Choroid plexus epithelial cell (primary cell): ENCODE measurements at regions not wholly inside any gene's neighbourhood (a gene's known extent, or its start where the extent isn't known, plus 50 kb on each side); places are given as distances from the start of the nearest gene placed in this dataset.

ENCODE experiments used
- DNase-seq: peaks from one replicate; pipeline ENCODE4 v3.0.0-alpha.2; 2010; ENCODE audit warnings: low read depth
- H3K4me3 ChIP-seq: 2 replicates; pipeline ENCODE4 v1.5.1; 2011; ENCODE audit warnings: low read depth, mild to moderate bottlenecking, control low read depth, low read length, moderate library complexity
- TF ChIP-seq, protein P1 (sequence below): conservative IDR thresholded peaks from 2 replicates; pipeline ENCODE4 v1.5.1; 2011; ENCODE audit warnings: low read depth, mild to moderate bottlenecking, control low read depth, inconsistent platforms, low read length, moderate library complexity

DNA sequence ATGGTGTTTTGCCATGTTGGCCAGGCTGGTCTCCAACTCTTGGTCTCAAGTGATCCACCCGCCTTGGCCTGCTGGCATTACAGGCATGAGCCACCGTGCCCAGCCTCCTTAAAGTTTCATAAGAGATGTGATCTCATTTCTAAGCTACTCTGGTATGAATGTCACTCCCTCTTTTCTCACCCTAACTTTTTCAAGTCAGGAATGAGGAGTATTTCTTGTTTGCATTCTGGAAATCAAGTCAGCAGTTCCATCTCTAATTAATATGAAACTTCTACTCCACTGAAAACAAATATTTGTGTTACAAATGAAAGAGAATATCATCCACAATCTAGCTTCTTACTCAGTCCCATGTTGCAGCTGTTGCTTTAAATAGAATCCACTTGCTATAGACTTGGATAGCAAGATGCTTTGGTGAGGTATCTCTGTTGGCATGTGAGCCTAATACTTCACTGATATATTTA, 61.3 kb downstream of the ARF6 start:
- TF ChIP-seq, protein P1, sequence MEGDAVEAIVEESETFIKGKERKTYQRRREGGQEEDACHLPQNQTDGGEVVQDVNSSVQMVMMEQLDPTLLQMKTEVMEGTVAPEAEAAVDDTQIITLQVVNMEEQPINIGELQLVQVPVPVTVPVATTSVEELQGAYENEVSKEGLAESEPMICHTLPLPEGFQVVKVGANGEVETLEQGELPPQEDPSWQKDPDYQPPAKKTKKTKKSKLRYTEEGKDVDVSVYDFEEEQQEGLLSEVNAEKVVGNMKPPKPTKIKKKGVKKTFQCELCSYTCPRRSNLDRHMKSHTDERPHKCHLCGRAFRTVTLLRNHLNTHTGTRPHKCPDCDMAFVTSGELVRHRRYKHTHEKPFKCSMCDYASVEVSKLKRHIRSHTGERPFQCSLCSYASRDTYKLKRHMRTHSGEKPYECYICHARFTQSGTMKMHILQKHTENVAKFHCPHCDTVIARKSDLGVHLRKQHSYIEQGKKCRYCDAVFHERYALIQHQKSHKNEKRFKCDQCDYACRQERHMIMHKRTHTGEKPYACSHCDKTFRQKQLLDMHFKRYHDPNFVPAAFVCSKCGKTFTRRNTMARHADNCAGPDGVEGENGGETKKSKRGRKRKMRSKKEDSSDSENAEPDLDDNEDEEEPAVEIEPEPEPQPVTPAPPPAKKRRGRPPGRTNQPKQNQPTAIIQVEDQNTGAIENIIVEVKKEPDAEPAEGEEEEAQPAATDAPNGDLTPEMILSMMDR, result no peak
- peak; percentile 46 for DNase-seq
- no peak overlapping the region for H3K4me3 ChIP-seq

DNA sequence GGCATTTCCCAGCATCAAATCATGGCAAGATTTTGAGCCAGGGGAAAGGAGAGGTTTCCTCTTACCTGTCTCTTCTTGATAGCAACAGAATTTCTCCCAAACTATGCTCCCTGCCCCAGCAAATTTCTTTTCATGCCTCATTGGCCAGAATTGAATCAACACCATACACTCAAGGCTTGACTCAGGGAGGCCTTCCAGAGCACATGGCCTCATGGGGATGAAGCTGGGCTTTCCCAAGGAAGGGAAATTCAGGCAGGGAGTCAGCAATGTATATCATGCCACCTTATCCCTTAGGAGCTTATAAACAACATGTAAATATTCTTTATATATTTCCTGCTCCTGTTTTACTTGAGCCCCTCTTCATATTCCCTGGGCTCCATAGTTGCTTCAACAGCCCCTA, 62.1 kb downstream of the ARF6 start:
- no peak overlapping the region for H3K4me3 ChIP-seq
- no peak for DNase-seq
- TF ChIP-seq, protein P1, result no peak

DNA sequence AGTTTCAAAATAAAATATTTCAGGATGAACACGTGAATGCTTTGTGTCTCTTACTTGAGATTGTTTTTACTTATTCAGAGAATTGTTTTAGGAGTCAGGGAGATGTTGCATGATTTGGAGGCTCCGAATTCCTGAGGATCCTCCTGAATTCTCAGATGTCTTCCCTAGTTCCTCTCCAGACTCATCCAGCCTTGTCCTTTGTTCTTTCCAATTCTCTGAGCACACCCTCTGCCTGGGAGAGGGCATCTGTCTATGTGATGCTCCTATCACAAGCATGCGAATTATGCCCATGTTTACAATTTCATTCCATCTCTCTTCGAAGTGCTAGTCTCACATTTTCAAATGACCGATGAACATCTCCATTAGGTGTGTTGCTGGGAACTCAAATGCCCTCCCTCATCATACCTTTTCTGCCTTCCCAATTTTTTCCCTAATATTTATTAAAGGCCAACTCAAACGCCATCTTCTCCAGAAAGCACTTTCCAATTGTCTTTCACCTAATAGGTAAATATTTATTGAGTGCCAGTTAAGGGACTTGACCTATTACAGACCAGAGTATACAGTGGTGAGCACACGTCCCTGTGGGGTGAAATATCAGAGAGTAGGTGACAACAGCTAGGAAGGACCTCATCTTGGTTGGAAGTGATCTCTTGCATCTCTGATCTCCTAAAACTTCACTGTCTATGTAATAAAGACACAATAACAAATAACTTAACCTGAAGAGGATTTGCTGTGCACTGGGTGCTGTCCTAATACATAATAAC, 64.4 kb downstream of the ARF6 start:
- TF ChIP-seq, protein P1, result no peak
- no peak overlapping the region for H3K4me3 ChIP-seq
- no peak for DNase-seq

DNA sequence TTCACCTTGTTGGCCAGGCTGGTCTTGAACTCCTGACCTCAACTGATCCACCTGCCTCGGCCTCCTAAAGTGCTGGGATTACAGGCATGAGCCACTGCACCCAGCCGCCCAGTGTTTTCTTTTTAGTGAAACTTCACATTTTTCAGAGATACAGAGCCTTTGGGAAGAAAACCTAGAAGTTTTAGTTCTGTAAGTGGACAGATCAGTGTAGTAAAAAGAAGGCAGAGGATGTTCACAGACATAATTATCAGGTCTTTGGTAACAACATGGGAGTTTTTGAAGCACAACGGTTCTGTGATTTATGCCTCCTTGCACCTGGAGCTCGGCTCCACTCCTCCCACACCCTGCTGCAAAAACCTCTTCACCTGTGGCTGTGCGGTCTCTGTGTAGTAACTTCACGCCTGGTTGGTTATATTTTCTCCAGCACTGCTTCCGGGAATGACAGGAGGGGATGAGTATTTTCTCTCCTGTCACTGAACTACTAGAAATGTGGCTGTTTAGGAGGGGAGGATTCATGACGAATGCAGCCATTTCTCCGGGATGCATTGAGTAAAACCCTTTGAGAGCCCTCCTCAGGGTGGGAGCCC, 67.0 kb downstream of the ARF6 start:
- TF ChIP-seq, protein P1, result no peak
- no peak for DNase-seq
- H3K4me3 ChIP-seq, result no peak overlapping the region

DNA sequence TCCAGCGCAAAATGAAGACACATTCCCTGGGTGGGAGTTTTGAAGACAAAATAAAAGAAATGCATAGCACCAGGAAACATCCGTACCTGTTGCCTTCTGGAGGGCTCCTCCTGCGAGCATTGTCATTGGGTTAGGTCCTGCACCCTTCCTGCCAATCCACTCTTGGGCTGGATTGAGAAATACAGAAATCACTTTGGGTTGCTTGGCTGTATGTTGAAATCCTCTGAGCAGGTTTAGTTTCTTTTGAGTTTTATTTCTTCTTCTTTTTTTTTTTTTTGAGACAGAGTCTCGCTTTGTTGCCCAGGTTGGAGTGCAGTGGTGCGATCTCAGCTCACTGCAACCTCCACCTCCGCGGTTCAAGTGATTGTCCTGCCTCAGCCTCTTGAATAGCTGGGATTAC, 67.6 kb downstream of the ARF6 start:
- DNase-seq, result no peak
- no peak overlapping the region for H3K4me3 ChIP-seq
- TF ChIP-seq, protein P1, result no peak

DNA sequence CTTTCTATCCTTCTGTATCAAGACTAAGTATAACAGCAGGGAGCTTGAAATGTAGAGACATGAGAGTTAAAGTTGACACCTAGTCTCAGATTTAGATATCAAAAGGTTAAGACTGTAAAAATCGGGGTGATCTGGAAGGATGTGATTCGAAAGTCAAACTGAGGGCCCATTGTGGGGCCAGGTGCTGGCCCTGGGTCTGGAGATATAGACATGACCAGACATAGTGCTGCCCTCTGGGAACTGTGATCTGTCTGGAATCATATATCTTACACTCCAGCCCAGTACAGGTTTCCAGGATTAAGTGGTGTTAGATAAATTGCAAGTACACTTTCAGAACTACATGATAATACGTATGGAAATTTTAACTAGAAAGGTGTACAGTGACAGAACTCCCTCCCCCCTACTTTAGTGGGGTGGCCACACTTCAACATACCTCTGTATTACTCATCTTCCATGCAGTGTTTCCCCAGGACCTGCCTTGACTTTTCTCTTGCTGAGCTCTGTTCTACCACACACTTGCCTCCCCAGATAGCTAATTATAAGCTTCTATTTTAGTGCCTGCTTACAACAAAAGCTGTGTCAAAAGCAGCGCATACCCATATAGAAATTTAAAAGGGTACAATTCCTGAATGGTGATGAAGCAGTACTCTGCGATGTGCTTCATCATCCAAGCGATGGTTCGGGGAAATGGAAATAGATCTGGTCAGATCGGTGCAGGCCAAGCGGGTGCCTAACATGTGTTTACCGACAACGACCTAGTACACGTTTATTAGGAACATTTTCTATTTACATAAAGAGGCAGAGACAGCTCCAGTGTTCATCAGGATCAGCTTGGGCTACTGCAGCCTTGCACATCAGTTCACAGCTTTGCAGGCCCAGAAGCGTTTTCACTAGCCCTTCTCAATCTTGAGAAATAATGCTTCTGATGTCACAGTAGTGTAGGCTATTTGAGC, 68.7 kb downstream of the ARF6 start:
- TF ChIP-seq, protein P1, result no peak
- no peak overlapping the region for H3K4me3 ChIP-seq
- peak; percentile 43 for DNase-seq
